Muscle of arm (tissue), 1 donor: ENCODE measurements at regions not wholly inside any gene's neighbourhood (a gene's known extent, or its start where the extent isn't known, plus 50 kb on each side); places are given as distances from the start of the nearest gene placed in this dataset.
"Not testable (repeated sequence)": the region's sequence is repeated elsewhere in the genome, so short reads cannot be mapped to it uniquely, and the experiment has no call there.

Experiments used
- DNase-seq: peaks from one replicate; pipeline ENCODE4 v3.0.0-alpha.2; 2013

GRCh38 chr13:89052699-89053098 is 1381.5 kb downstream of the SLITRK5 start:
- no peak for DNase-seq

- DNase-seq: no peak
These were observed 1382.2 kb downstream of the SLITRK5 start for GRCh38 chr13:89053418-89053817.

- DNase-seq: no peak
These were observed 1386.1 kb downstream of the SLITRK5 start for GRCh38 chr13:89057274-89057673.

GRCh38 chr13:89057862-89058261 is 1386.7 kb downstream of the SLITRK5 start:
- DNase-seq: no peak

GRCh38 chr13:89061821-89062220 is 1390.7 kb downstream of the SLITRK5 start:
- no peak for DNase-seq

- peak; percentile 51 for DNase-seq
These were observed 1395.8 kb downstream of the SLITRK5 start for GRCh38 chr13:89066868-89067466.

GRCh38 chr13:89072979-89073378 is 1401.8 kb downstream of the SLITRK5 start:
- DNase-seq: no peak

GRCh38 chr13:89076622-89077021 is 1405.5 kb downstream of the SLITRK5 start:
- DNase-seq: no peak

GRCh38 chr13:89082623-89083022 is 1411.5 kb downstream of the SLITRK5 start:
- DNase-seq: no peak

- not testable (repeated sequence) for DNase-seq
These were observed 1416.9 kb downstream of the SLITRK5 start for GRCh38 chr13:89088107-89088506.

GRCh38 chr13:89097994-89098393 is 1426.8 kb downstream of the SLITRK5 start:
- DNase-seq: no peak

GRCh38 chr13:89113744-89114143 is 1442.6 kb downstream of the SLITRK5 start:
- no peak for DNase-seq

GRCh38 chr13:89115307-89115706 is 1444.1 kb downstream of the SLITRK5 start:
- DNase-seq: no peak

GRCh38 chr13:89136678-89137077 is 1465.5 kb downstream of the SLITRK5 start:
- DNase-seq: no peak

GRCh38 chr13:89150362-89150761 is 1479.2 kb downstream of the SLITRK5 start:
- DNase-seq: no peak

- DNase-seq: no peak
These were observed 1482.8 kb downstream of the SLITRK5 start for GRCh38 chr13:89153941-89154340.

GRCh38 chr13:89163096-89163495 is 1491.9 kb downstream of the SLITRK5 start:
- DNase-seq: no peak

GRCh38 chr13:89165685-89166084 is 1494.5 kb downstream of the SLITRK5 start:
- no peak for DNase-seq

GRCh38 chr13:89169951-89170350 is 1498.8 kb downstream of the SLITRK5 start:
- DNase-seq: no peak

- peak; percentile 10 for DNase-seq
These were observed 1509.9 kb downstream of the SLITRK5 start for GRCh38 chr13:89181041-89181440.

GRCh38 chr13:89199138-89199537 is 1528.0 kb downstream of the SLITRK5 start:
- no peak for DNase-seq

GRCh38 chr13:89204435-89204834 is 1533.3 kb downstream of the SLITRK5 start:
- DNase-seq: no peak

GRCh38 chr13:89205856-89206520 is 1534.8 kb downstream of the SLITRK5 start:
- no peak for DNase-seq

- DNase-seq: no peak
These were observed 1541.0 kb downstream of the SLITRK5 start for GRCh38 chr13:89212186-89212585.
